ENCODE measurements at regions not wholly inside any gene's neighbourhood (a gene's known extent, or its start where the extent isn't known, plus 50 kb on each side); places are given as distances from the start of the nearest gene placed in this dataset.
"Not testable (repeated sequence)": the region's sequence is repeated elsewhere in the genome, so short reads cannot be mapped to it uniquely, and the experiment has no call there.

DNA sequence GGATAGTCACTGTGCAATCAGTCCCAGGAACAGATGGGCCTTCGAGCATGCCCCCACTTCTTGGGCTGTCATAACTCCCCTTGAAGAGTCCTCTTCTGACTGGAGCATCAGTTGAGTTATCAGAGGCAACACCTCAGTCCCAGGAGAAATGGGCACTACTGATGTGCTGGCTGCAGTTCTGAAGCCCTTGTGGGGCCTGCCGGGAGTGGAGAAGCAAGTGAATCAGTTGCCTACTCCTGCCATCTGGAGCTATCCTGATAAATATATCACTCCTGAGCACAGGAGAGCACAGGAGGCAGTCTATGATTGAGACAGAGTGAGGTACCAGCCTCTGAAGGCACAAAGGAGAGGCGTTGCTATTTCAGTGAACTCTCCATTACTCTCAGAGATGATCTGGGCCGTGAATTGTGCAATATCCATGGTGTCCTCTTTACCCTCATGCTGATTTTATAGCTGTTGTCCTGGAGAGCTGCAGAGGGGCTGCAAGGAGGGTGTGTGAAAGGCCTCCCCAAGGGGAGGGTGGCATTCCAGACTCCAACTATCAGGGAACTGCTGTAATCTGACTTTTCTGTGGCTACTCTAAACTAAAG, 344.2 kb upstream of the ROPN1 start:
- TF ChIP-seq, protein P1, sequence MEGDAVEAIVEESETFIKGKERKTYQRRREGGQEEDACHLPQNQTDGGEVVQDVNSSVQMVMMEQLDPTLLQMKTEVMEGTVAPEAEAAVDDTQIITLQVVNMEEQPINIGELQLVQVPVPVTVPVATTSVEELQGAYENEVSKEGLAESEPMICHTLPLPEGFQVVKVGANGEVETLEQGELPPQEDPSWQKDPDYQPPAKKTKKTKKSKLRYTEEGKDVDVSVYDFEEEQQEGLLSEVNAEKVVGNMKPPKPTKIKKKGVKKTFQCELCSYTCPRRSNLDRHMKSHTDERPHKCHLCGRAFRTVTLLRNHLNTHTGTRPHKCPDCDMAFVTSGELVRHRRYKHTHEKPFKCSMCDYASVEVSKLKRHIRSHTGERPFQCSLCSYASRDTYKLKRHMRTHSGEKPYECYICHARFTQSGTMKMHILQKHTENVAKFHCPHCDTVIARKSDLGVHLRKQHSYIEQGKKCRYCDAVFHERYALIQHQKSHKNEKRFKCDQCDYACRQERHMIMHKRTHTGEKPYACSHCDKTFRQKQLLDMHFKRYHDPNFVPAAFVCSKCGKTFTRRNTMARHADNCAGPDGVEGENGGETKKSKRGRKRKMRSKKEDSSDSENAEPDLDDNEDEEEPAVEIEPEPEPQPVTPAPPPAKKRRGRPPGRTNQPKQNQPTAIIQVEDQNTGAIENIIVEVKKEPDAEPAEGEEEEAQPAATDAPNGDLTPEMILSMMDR (IDR thresholded peaks at IDR 0.05; ENCODE audit: low read depth, low read length, missing control alignments), result no peak
- H3K4me3 ChIP-seq (ENCODE audit: low read depth, low read length), result no peak overlapping the region
- no peak for DNase-seq (ENCODE audit: low read depth)
- in situ Hi-C loops (cut with HindIII; ENCODE audit: low sequenced_read_pairs), result no loop called here

DNA sequence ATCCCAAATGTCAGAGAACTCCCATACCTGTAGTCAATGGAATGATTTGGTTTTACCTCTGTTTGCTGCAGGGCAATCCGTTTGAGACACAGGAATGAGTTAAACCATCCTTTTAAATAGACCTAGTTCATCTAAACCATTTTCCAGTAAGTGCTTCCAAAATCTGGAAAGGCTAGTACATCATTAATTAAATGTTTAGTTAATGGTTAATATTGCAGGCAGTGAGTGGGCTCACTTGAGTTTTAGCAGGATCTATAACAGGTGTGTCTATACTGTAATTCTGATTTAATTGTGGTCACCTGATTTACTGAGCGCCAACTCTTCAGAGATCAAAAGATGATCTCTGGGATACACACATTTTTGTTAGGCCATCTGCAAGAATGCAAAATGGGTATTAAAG, 353.9 kb upstream of the ROPN1 start:
- no peak for DNase-seq (ENCODE audit: low read depth)
- in situ Hi-C loops (cut with HindIII; ENCODE audit: low sequenced_read_pairs), result no loop called here
- TF ChIP-seq, protein P1 (IDR thresholded peaks at IDR 0.05; ENCODE audit: low read depth, low read length, missing control alignments), result no peak
- H3K4me3 ChIP-seq (ENCODE audit: low read depth, low read length), result no peak overlapping the region

DNA sequence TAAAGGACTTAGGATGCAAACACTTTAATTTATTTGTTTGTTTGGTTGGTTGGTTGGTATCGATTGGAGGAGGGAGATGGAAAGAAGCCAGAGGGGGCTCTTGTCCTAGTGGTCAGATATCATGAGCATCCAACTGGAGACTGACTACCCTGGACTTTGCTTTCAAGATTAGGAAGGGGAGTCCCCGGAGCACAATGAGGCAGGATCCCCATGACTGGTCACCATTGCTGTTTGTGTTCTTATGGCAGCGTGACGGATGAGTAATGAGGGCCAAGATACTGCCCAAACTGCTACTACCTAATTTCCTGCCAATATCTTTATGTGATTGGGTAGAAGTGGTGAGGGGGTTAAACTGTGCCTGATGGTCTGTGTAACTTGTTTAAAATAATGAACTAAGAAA, 354.6 kb upstream of the ROPN1 start:
- DNase-seq (ENCODE audit: low read depth), result no peak
- TF ChIP-seq, protein P1 (IDR thresholded peaks at IDR 0.05; ENCODE audit: low read depth, low read length, missing control alignments), result no peak

DNA sequence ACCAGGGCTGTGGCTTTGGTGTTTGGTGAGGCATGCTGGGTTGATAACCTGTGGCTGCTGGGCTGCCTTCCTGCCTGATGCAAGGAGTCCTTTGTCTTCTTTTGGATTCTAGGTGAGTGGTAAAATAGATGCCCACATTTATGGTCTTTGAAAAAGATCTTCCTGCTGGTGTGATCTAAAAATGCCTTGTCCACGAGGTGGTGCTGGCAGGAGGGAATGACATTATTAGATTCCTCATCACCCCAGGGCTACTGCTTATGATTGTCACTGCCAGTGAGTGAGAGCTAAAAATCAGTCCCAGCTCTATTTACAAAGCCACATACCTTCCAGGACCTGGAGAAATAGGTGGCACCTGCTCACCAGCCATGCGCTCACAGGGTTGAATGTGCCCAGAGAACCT, 355.5 kb upstream of the ROPN1 start:
- no peak overlapping the region for H3K4me3 ChIP-seq (ENCODE audit: low read depth, low read length)
- no peak for DNase-seq (ENCODE audit: low read depth)

More for the DNA sequence above, 354.6 kb upstream of the ROPN1 start:
- no peak overlapping the region for H3K4me3 ChIP-seq (ENCODE audit: low read depth, low read length)
- in situ Hi-C loops (cut with HindIII; ENCODE audit: low sequenced_read_pairs), result no loop called here

DNA sequence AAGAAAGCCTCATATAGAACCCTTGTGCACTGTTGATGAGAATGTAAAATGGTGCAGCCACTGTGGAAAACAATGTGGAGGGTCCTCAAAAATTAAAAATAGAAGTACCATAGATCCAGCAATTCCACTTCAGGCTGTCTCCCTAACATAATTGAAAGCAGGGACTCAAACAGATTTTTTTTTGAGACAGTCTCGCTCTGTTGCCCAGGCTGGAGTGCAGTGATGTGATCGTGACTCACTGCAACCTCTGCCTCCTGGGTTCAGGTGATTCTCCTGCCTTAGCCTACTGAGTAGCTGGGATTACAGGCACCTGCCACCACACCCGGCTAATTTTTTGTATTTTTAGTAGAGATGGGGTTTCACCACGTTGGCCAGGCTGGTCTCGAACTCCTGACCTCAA, 356.6 kb upstream of the ROPN1 start:
- in situ Hi-C loops (cut with HindIII; ENCODE audit: low sequenced_read_pairs); H3K4me3 ChIP-seq (ENCODE audit: low read depth, low read length); DNase-seq (ENCODE audit: low read depth): not testable (repeated sequence)

More for the DNA sequence above, 355.5 kb upstream of the ROPN1 start:
- TF ChIP-seq, protein P1 (IDR thresholded peaks at IDR 0.05; ENCODE audit: low read depth, low read length, missing control alignments), result no peak
- in situ Hi-C loops (cut with HindIII; ENCODE audit: low sequenced_read_pairs), result no loop called here

DNA sequence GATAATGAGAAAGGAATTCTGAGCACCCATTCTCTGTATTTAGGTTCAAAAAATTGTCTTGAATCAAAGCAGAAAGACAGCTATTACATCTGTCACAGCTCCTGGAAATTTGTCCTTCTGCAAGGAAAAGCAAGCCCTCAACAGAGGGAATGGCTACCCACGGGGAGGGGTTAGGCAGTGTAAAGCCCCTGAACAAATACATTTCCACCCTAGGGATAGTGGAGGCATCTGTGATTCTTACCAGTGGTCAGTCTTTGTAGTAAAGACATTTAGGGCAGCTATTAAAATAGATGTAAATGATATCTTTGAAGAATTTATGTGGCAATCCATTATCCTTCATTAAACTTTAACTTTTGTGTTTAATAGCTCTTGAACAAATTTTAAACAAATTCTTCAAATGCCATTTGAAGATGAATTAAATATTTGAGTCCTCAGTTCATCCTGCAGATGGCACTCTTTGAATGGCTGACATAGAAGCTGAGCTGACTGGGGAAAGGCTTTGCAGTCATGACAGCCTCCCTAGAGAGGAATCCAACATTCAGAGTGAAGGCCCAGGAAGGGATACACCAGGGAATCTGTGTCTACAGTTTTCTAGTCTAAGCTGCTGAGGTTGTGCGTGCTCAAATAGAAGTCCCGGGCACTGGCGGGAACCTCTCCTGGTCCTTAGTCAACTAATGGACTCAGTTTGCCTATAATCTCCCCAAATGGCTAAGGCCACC, 359.7 kb upstream of the ROPN1 start:
- TF ChIP-seq, protein P1 (IDR thresholded peaks at IDR 0.05; ENCODE audit: low read depth, low read length, missing control alignments), result peak; percentile 62
- H3K4me3 ChIP-seq (ENCODE audit: low read depth, low read length), result no peak overlapping the region
- DNase-seq (ENCODE audit: low read depth), result peak; percentile 63
- in situ Hi-C loops (cut with HindIII; ENCODE audit: low sequenced_read_pairs), result no loop called here

DNA sequence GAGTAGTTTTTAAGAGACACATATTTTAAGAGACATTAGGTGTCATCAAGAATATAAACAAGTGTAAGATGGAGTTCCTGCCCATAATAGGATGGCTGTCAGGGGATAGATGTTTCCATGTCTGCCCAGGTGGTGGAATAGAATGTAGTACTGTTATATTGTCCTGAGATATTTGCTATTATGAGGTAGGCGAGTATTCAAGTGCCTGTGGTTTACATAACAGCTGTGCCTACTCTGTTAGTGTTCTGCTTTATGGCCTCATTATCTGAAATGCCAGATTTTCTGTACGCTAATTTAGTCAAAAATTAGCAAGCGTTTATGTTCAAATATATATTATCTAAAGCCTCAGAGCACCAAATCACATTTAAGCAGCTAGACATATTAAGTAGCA, 360.2 kb upstream of the ROPN1 start:
- DNase-seq (ENCODE audit: low read depth), result no peak
- in situ Hi-C loops (cut with HindIII; ENCODE audit: low sequenced_read_pairs), result no loop called here
- H3K4me3 ChIP-seq (ENCODE audit: low read depth, low read length), result no peak overlapping the region
- TF ChIP-seq, protein P1 (IDR thresholded peaks at IDR 0.05; ENCODE audit: low read depth, low read length, missing control alignments), result no peak
